AG04450 (cell line): ENCODE measurements at regions not wholly inside any gene's neighbourhood (a gene's known extent, or its start where the extent isn't known, plus 50 kb on each side); places are given as distances from the start of the nearest gene placed in this dataset.

Experiments used
- CTCF ChIA-PET: fragments of 300-600, 350-600 bp; formaldehyde crosslinking; extraction: SDS; loops from one replicate; lab custom pipeline; 2022; ENCODE audit warnings: antibody characterized with exemption, inconsistent platforms; lab: Charles Lee
- POLR2A ChIA-PET: fragments of 350-600 bp; formaldehyde crosslinking; extraction: SDS; loops from one replicate; lab custom pipeline; 2021; ENCODE audit warnings: antibody characterized with exemption, inconsistent platforms; lab: Yijun Ruan, JAX
- DNase-seq: peaks from one replicate; pipeline ENCODE4 v3.0.0-alpha.2; 2011; ENCODE audit warnings: low read depth, low spot score
- H3K27ac ChIP-seq: one replicate; pipeline ENCODE4 v1.5.1; 2012; ENCODE audit warnings: low read depth, low read length, control low read depth
- H3K27me3 ChIP-seq: one replicate; pipeline ENCODE4 v1.6.0; 2012; ENCODE audit warnings: low read length; ENCODE audit not compliant: control insufficient read depth, insufficient read depth
- H3K4me3 ChIP-seq: 2 replicates; pipeline ENCODE4 v1.5.1; 2011; ENCODE audit warnings: mild to moderate bottlenecking, low read depth, low read length, control low read depth
- H3K9me3 ChIP-seq: 2 replicates; pipeline ENCODE4 v1.5.1; 2012; ENCODE audit warnings: low read length; ENCODE audit not compliant: control insufficient read depth, insufficient read depth
- CTCF ChIP-seq: IDR thresholded peaks from 2 replicates; pipeline ENCODE4 v1.5.1; 2011; ENCODE audit warnings: low read depth, low read length, control low read depth, inconsistent platforms

GRCh38 chr2:163343316-163343715 is 392.5 kb downstream of the FIGN start:
- H3K27ac ChIP-seq: no peak overlapping the region
- H3K9me3 ChIP-seq: no peaks in the 10 kb centered on the region
- no peak overlapping the region for H3K4me3 ChIP-seq
- TF ChIP-seq CTCF: 0 out of 2 replicates have a peak, but pooled peaks have one; percentile 13
- ChIA-PET CTCF (interaction anchor here (0.6 kb wide), 1 partner anchor 105 kb away, joined by 4 read pairs; no protein-coding TSS in a partner anchor), POLR2A (no interaction called here)
- no peaks in the 10 kb centered on the region for H3K27me3 ChIP-seq
- DNase-seq: no peak

- no peak for TF ChIP-seq CTCF
- Histone ChIP-seq H3K27me3 (no peaks in the 10 kb centered on the region), H3K4me3 (no peak overlapping the region), H3K27ac (no peak overlapping the region), H3K9me3 (no peaks in the 10 kb centered on the region)
- CTCF ChIA-PET: no interaction called here
- POLR2A ChIA-PET: no interaction called here
- no peak for DNase-seq
Measured at GRCh38 chr2:163341426-163341825, 394.4 kb downstream of the FIGN start.

GRCh38 chr2:163338270-163338669 is 397.5 kb downstream of the FIGN start:
- no peaks in the 10 kb centered on the region for H3K9me3 ChIP-seq
- CTCF ChIA-PET: no interaction called here
- POLR2A ChIA-PET: no interaction called here
- no peak overlapping the region for H3K4me3 ChIP-seq
- no peaks in the 10 kb centered on the region for H3K27me3 ChIP-seq
- DNase-seq: no peak
- no peak for TF ChIP-seq CTCF
- H3K27ac ChIP-seq: no peak overlapping the region

GRCh38 chr2:163324677-163325076 is 411.1 kb downstream of the FIGN start:
- H3K27me3 ChIP-seq: no peaks in the 10 kb centered on the region
- no peak for TF ChIP-seq CTCF
- H3K9me3 ChIP-seq: no peaks in the 10 kb centered on the region
- CTCF ChIA-PET: no interaction called here
- POLR2A ChIA-PET: no interaction called here
- H3K4me3 ChIP-seq: no peak overlapping the region
- H3K27ac ChIP-seq: no peak overlapping the region
- no peak for DNase-seq

- no peaks in the 10 kb centered on the region for H3K27me3 ChIP-seq
- no peak overlapping the region for H3K27ac ChIP-seq
- H3K4me3 ChIP-seq: no peak overlapping the region
- DNase-seq: no peak
- ChIA-PET POLR2A (no interaction called here), CTCF (interaction anchor here (0.6 to 1.2 kb wide), 2 partner anchors 27 to 64 kb away, joined by 3 to 4 read pairs; no protein-coding TSS in a partner anchor)
- no peak for TF ChIP-seq CTCF
- no peaks in the 10 kb centered on the region for H3K9me3 ChIP-seq
Measured at GRCh38 chr2:163319006-163319405, 416.8 kb downstream of the FIGN start.
